SK-N-SH (cell line): ENCODE measurements at regions not wholly inside any gene's neighbourhood (a gene's known extent, or its start where the extent isn't known, plus 50 kb on each side); places are given as distances from the start of the nearest gene placed in this dataset.
A peak's percentile ranks its signal among the peaks of the same experiment; 100 is the strongest.
"Not testable (repeated sequence)": the region's sequence is repeated elsewhere in the genome, so short reads cannot be mapped to it uniquely, and the experiment has no call there.

Experiments
- CTCF ChIA-PET: fragments of 300-600, 350-600 bp; formaldehyde crosslinking; extraction: SDS; loops from one replicate; lab custom pipeline; 2021; lab: Yijun Ruan, JAX
- POLR2A ChIA-PET: fragments of 350-600 bp; sonication (Branson Sonifier 250); formaldehyde crosslinking; extraction: SDS; loops from one replicate; lab custom pipeline; 2020; ENCODE audit warnings: antibody characterized with exemption, inconsistent platforms; lab: Yijun Ruan, JAX
- DNase-seq: peaks from one replicate; pipeline ENCODE4 v3.0.0; 2012
- H2AFZ ChIP-seq: fragments of 200-600 bp; sonication (generic); 2 replicates; pipeline ENCODE4 v1.8.1; 2016; ENCODE audit warnings: antibody characterized with exemption, mild to moderate bottlenecking, low read depth
- H3F3A ChIP-seq: fragments of 200-600 bp; sonication (generic); replicated peaks from 2 replicates; pipeline ENCODE3; 2016; ENCODE audit warnings: antibody characterized with exemption, mild to moderate bottlenecking; ENCODE audit not compliant: insufficient read depth
- H3K27ac ChIP-seq, 2 experiments: fragments of 200-500 bp in 1 of 2; fragments of 200-600 bp in 1 of 2; sonication (Bioruptor generic) in 1 of 2; sonication (generic), shearing (Covaris generic) in 1 of 2; 2 replicates each; pipeline versions ENCODE4 v1.5.1 to v1.6.1; 2014 to 2016; ENCODE audit warnings: low read depth in 2 of 2, inconsistent platforms in 1 of 2, low read length in 1 of 2, mild to moderate bottlenecking in 1 of 2, mixed read lengths in 1 of 2
- H3K27me3 ChIP-seq: fragments of 200-600 bp; sonication (generic), shearing (Covaris generic); 2 replicates; pipeline ENCODE4 v1.6.1; 2016; ENCODE audit warnings: mixed run types; ENCODE audit not compliant: insufficient read depth
- H3K36me3 ChIP-seq, 2 experiments: fragments of 200-500 bp in 1 of 2; fragments of 200-600 bp in 1 of 2; sonication (Bioruptor generic) in 1 of 2; sonication (generic) in 1 of 2; replicated peaks in 1 of 2; 2 replicates each; pipeline versions ENCODE3 to v1.5.1; 2014 to 2016; ENCODE audit warnings: low read length in 1 of 2, mild to moderate bottlenecking in 1 of 2; ENCODE audit not compliant: insufficient read depth in 2 of 2, control insufficient read depth in 1 of 2
- H3K4me1 ChIP-seq, 2 experiments: fragments of 200-500 bp in 1 of 2; fragments of 200-600 bp in 1 of 2; sonication (Bioruptor generic) in 1 of 2; sonication (generic), shearing (Covaris generic) in 1 of 2; 2 replicates each; pipeline versions ENCODE4 v1.5.1 to v1.6.1; 2014 to 2016; ENCODE audit warnings: low read depth in 1 of 2, low read length in 1 of 2, mixed run types in 1 of 2; ENCODE audit not compliant: insufficient read depth in 2 of 2, control insufficient read depth in 1 of 2
- H3K4me2 ChIP-seq: fragments of 200-600 bp; sonication (generic), shearing (Covaris generic); 2 replicates; pipeline ENCODE4 v1.6.1; 2017; ENCODE audit warnings: mixed run types
- H3K4me3 ChIP-seq, 2 experiments: fragments of 200-500 bp in 1 of 2; fragments of 200-600 bp in 1 of 2; sonication (Bioruptor generic) in 1 of 2; sonication (generic), shearing (Covaris generic) in 1 of 2; 2 replicates each; pipeline versions ENCODE4 v1.5.1 to v1.8.1; 2014 to 2016; ENCODE audit warnings: low read depth in 2 of 2, inconsistent platforms in 1 of 2, low read length in 1 of 2, mild to moderate bottlenecking in 1 of 2, mixed read lengths in 1 of 2, moderate library complexity in 1 of 2
- H3K79me2 ChIP-seq: fragments of 200-600 bp; sonication (generic); 2 replicates; pipeline ENCODE4 v1.8.1; 2017; ENCODE audit warnings: mild to moderate bottlenecking; ENCODE audit not compliant: insufficient read depth
- H3K9ac ChIP-seq: fragments of 200-600 bp; sonication (generic); 2 replicates; pipeline ENCODE4 v1.6.1; 2017; ENCODE audit warnings: mixed run types
- H3K9me2 ChIP-seq: fragments of 200-600 bp; sonication (generic); 2 replicates; pipeline ENCODE4 v1.6.1; 2017; ENCODE audit warnings: mixed run types
- H3K9me3 ChIP-seq: fragments of 200-600 bp; sonication (generic); 2 replicates; pipeline ENCODE4 v1.6.1; 2017; ENCODE audit warnings: mixed run types, mild to moderate bottlenecking, moderate library complexity
- H4K20me1 ChIP-seq: fragments of 200-600 bp; sonication (generic); 2 replicates; pipeline ENCODE4 v1.6.1; 2017; ENCODE audit warnings: mild to moderate bottlenecking, mixed run types; ENCODE audit not compliant: insufficient read depth
- NRF1 ChIP-seq: IDR thresholded peaks from 2 replicates; pipeline ENCODE4 v1.6.1; 2012; ENCODE audit warnings: low read depth, mild to moderate bottlenecking, low read length
- WGBS: methylation state at CpG from one replicate; pipeline ENCODE4 v1.1.6; 2017; ENCODE audit warnings: low lambda C conversion rate; 5-methylcytosine and 5-hydroxymethylcytosine counted together

- H3K4me1 ChIP-seq, DNase-seq, POLR2A ChIA-PET, H3K9me2 ChIP-seq, H3K36me3 ChIP-seq, H3K4me3 ChIP-seq, H3K79me2 ChIP-seq, H3K4me2 ChIP-seq, H4K20me1 ChIP-seq, CTCF ChIA-PET, H3K27me3 ChIP-seq, H3K27ac ChIP-seq, H3K9me3 ChIP-seq, H3K9ac ChIP-seq, H2AFZ ChIP-seq, H3F3A ChIP-seq: not testable (repeated sequence)
- 82% methylated on average over 21 of the region's 32 CpGs for WGBS
Measured at GRCh38 chr15:28789401-28790114, 58.9 kb downstream of the GOLGA6L7 start.

DNA sequence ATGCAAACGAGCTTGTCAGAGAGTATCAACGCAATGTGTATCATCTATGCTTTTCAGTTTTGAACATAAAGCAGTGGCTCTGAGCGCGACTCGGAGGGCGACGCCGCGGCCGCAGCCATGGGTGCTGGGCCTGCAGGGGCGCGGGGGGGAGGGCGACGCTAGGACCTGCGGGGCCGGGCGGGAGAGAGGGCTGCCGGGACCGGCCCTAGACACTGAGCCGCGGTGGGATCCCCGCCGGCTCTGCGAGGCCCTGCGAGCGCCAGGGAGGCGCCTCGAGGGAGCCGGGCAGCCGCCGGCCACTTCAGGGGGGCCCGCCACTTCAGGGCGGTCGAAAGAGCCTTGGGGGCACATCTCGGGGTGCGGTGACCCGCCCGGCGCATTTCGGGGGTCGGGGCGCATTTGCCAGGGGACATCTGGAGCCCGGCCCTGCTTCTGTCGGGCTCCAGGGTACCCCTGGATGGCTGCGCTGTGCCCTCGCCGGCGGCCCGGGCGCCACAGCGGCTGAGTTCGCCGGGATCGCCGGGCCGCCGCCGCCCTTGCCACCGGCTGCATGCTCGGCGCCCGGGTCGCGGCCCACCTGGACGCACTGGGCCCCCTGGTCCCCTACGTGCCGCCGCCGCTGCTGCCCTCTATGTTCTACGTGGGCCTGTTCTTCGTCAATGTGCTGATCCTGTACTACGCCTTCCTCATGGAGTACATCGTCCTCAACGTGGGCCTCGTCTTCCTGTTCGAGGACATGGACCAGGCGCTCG lies 59.6 kb downstream of the GOLGA6L7 start:
- H3K9me2 ChIP-seq, H3K36me3 ChIP-seq, H3K27me3 ChIP-seq, H3K4me2 ChIP-seq, H3K27ac ChIP-seq, H3K79me2 ChIP-seq, H3K9me3 ChIP-seq, H3K9ac ChIP-seq, H3K4me3 ChIP-seq, H3F3A ChIP-seq, H3K4me1 ChIP-seq, CTCF ChIA-PET, POLR2A ChIA-PET, H2AFZ ChIP-seq, H4K20me1 ChIP-seq: not testable (repeated sequence)
- DNase-seq = peak; percentile 28
- WGBS = 69% methylated on average over 2 of the region's 78 CpGs

- 17% methylated on average over 1 of the region's 1 CpG for WGBS
- not testable (repeated sequence) for H4K20me1 ChIP-seq
Measured at GRCh38 chr15:28788176-28788575, 60.3 kb downstream of the GOLGA6L7 start.

DNA sequence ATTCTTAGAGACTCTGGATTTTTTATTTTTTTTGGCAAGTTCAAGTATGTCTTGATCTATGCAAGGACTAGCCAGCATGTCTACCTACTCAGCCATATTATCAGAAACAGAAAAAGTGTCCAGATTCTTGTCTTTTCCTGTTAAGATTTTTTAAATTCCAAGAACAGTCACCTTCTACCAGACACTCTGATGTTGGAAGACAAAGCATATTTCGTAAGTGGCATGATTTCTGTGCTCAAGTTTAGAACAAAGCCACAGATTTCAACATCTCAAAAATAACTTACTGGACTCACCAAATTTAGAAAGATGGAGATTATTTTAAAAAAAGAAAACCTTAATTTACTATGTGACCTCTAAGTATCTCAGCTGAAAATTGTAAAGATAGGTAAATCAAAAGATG lies 61.9 kb downstream of the GOLGA6L7 start:
- Histone ChIP-seq H3K9ac (no peak overlapping the region), H3K4me1 (no peaks in the 10 kb centered on the region), H3K27me3 (no peaks in the 10 kb centered on the region), H3K4me3 (no peak overlapping the region), H3K36me3 (no peaks in the 10 kb centered on the region), H3K27ac (no peak overlapping the region), H4K20me1 (no peaks in the 10 kb centered on the region), H3F3A (no peaks in the 10 kb centered on the region), H3K4me2 (no peak overlapping the region), H2AFZ (no peak overlapping the region), H3K79me2 (no peaks in the 10 kb centered on the region), H3K9me2 (no peaks in the 10 kb centered on the region), H3K9me3 (no peaks in the 10 kb centered on the region)
- 65% methylated on average over 1 of the region's 1 CpG for WGBS
- POLR2A ChIA-PET = no interaction called here
- DNase-seq = no peak
- CTCF ChIA-PET = no interaction called here
- no peak for TF ChIP-seq NRF1

More at GRCh38 chr15:28788176-28788575, 60.3 kb downstream of the GOLGA6L7 start:
- H3K79me2 ChIP-seq, H3F3A ChIP-seq, CTCF ChIA-PET, H3K4me1 ChIP-seq, H3K9ac ChIP-seq, H2AFZ ChIP-seq, H3K4me2 ChIP-seq, H3K9me3 ChIP-seq, DNase-seq, H3K27ac ChIP-seq, H3K9me2 ChIP-seq, H3K4me3 ChIP-seq, POLR2A ChIA-PET, H3K27me3 ChIP-seq, H3K36me3 ChIP-seq: not testable (repeated sequence)

DNA sequence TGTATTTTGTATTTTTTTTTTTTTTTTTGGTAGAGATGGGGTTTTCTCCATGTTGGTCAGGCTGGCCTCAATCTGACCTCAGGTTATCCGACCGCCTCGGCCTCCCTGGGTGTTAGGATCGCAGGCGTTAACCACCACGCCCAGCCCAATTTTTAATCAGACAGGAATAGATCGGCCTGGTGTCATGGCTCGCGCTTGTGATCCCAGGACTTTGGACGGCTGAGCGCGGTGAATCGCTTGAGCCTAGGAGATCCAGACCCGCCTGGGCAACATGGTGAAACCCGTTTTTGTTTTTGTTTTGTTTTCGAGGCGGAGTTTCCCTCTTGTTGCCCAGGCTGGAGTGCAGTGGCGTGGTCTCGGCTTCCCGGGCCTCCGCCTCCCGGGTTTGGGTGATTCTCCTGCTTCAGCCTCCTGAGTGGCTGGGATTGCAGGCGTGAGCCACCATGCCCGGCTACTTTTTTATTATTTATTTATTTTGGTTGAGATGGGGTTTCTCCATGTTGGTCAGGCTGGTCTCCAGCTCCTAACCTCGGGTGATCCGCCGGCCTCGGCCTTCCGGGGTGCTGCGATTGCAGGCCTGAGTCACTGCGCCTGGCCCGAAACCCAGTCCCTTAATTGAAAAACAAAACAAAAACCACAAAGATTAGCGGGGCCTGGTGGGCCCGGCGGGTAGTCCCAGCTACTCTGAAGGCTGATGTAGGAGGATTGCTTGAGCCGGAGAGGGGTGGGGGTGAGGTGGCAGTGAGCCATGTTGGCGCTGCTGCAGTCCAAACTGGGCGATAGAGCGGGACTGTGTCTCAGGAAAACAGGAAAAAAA lies 63.9 kb downstream of the GOLGA6L7 start:
- H2AFZ ChIP-seq, H3K79me2 ChIP-seq, CTCF ChIA-PET, H3K4me3 ChIP-seq, H3K4me1 ChIP-seq, H3K27me3 ChIP-seq, H3K9ac ChIP-seq, H3K9me3 ChIP-seq, H3K9me2 ChIP-seq, H4K20me1 ChIP-seq, H3K4me2 ChIP-seq, DNase-seq, H3K36me3 ChIP-seq, H3K27ac ChIP-seq, H3F3A ChIP-seq, POLR2A ChIA-PET: not testable (repeated sequence)
- 92% methylated on average over 39 of the region's 39 CpGs for WGBS
